ENCODE measurements at regions not wholly inside any gene's neighbourhood (a gene's known extent, or its start where the extent isn't known, plus 50 kb on each side); places are given as distances from the start of the nearest gene placed in this dataset.
"Not testable (repeated sequence)": the region's sequence is repeated elsewhere in the genome, so short reads cannot be mapped to it uniquely, and the experiment has no call there.

DNA sequence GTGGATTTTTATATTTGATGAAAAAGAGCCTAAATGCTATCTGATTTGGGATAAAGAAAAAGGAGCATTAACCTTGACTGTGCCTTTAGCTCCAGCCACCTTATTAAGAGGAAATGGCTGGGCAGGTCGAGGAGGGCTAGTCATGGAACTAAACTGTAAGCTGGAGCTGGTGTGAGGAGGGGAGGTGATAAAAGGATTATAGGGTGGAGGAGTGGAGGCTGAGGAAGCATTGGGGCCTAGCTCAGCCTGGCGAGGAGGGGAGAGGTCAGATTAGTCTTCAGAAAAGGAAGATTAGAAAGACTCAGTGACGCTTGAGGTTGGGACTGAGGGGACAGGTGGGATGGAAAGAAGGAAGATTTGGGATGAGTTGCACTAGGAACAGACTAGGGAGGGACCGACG, 222.7 kb downstream of the OTOP1 start:
- not testable (repeated sequence) for BruUV-seq (replicated peaks)

DNA sequence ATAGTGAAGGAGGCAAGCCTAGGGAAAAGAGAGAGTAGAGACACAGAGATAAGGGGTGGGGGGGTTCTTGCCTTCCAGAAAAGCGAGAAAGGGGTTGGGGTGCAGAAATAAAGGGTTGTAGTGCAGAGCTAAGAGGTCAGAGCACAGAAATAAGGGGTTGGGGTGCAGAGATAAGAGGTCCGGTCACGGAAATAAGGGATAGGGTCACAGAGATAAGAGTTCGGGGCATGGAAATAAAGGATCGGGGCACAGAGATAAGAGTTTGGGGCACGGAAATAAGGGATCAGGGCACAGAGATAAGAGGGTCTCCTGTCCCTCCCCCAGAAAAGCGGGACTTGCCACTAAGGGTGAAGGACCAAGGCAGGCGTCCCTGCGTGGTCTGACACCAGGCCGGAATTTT, 222.0 kb downstream of the OTOP1 start:
- H3K9me3 ChIP-seq (replicated peaks; ENCODE audit: control insufficient read depth, insufficient read depth, low read depth, low read length); POLR2A ChIA-PET; H3K27ac ChIP-seq (ENCODE audit: extremely low read depth, low read depth, low read length); intact Hi-C loops (cut with micrococcal nuclease); BruUV-seq (replicated peaks); H3K9ac ChIP-seq (ENCODE audit: insufficient read depth in 1 of 2, low read depth in 2 of 2, low read length in 2 of 2); H2AFZ ChIP-seq (ENCODE audit: low read depth, low read length); H3K9me1 ChIP-seq (ENCODE audit: control insufficient read depth, insufficient read depth, low read length); H4K20me1 ChIP-seq (replicated peaks; ENCODE audit: control insufficient read depth, insufficient read depth, low read length); CTCF ChIA-PET (ENCODE audit: low intra/inter-chr PET ratio); H3K4me2 ChIP-seq (ENCODE audit: insufficient read depth, low read length); H3K4me3 ChIP-seq; H3K36me3 ChIP-seq (ENCODE audit: control insufficient read depth, insufficient read depth, low read length); H3K27me3 ChIP-seq (ENCODE audit: control insufficient read depth in 2 of 2, insufficient read depth in 2 of 2, low read length in 2 of 2); H3K4me1 ChIP-seq (replicated peaks in 1 of 2; ENCODE audit: control insufficient read depth in 2 of 2, insufficient read depth in 2 of 2, low read length in 2 of 2); FAIRE-seq; H3K79me2 ChIP-seq (ENCODE audit: control insufficient read depth, insufficient read depth, low read length); ATAC-seq; TF ChIP-seq TEAD4 (CRISPR knock-in tag; IDR thresholded peaks at IDR 0.05; ENCODE audit: borderline replicate concordance); NR2C1 (IDR thresholded peaks at IDR 0.05): not testable (repeated sequence)
- DNase-seq (ENCODE audit: extremely low read depth in 1 of 4, low spot score in 3 of 4), result peak in 3 of 4 experiments; percentile 7 to 15 (median 14)
- WGBS (ENCODE audit: insufficient coverage, low coverage, missing lambda C conversion rate), result 5% methylated on average over 10 of the region's 10 CpGs
- in situ Hi-C loops (cut with MboI), result loop anchor here (10.0 kb wide), 1 partner anchor 90 kb away; no protein-coding TSS in a partner anchor
- TF ChIP-seq TEAD1 (CRISPR knock-in tag; IDR thresholded peaks at IDR 0.05), result peak in 1 of 2 experiments; percentile 51; a peak in 1 of 4 replicates
- peak; percentile 85 for TF ChIP-seq CBFA2T3 (IDR thresholded peaks at IDR 0.05)
- peak; percentile 59; the same call in 1 of the 2 replicates for TF ChIP-seq SMARCA4 (IDR thresholded peaks at IDR 0.05)
- TF ChIP-seq NCOA1 (IDR thresholded peaks at IDR 0.05; ENCODE audit: low read depth), result peak; percentile 18; the same call in 1 of the 2 replicates
- peak; percentile 81 for TF ChIP-seq CBFA2T2 (conservative IDR thresholded peaks at IDR 0.05)
- TF ChIP-seq TEAD4 (IDR thresholded peaks at IDR 0.05; ENCODE audit: low read length), result peak; percentile 37
- TF ChIP-seq NR2C1 (tag; IDR thresholded peaks at IDR 0.05), result 0 out of 2 replicates have a peak, but pooled peaks have one; percentile 41
- TF ChIP-seq KLF16 (IDR thresholded peaks at IDR 0.05), result peak; percentile 42; the same call in 1 of the 2 replicates
- 0 out of 2 replicates have a peak, but pooled peaks have one; percentile 24 for TF ChIP-seq TCF3 (CRISPR knock-in tag; IDR thresholded peaks at IDR 0.05)
- TF ChIP-seq ARID1B (IDR thresholded peaks at IDR 0.05), result peak; percentile 85
- peak; percentile 50 for TF ChIP-seq MTA2 (IDR thresholded peaks at IDR 0.05; ENCODE audit: low read depth)
- TF ChIP-seq EP300 (IDR thresholded peaks at IDR 0.05; ENCODE audit: low read length), result 0 out of 2 replicates have a peak, but pooled peaks have one; percentile 8
- peak; percentile 42; the same call in 1 of the 2 replicates for TF ChIP-seq DPF2 (IDR thresholded peaks at IDR 0.05)
- TF ChIP-seq, protein P1, sequence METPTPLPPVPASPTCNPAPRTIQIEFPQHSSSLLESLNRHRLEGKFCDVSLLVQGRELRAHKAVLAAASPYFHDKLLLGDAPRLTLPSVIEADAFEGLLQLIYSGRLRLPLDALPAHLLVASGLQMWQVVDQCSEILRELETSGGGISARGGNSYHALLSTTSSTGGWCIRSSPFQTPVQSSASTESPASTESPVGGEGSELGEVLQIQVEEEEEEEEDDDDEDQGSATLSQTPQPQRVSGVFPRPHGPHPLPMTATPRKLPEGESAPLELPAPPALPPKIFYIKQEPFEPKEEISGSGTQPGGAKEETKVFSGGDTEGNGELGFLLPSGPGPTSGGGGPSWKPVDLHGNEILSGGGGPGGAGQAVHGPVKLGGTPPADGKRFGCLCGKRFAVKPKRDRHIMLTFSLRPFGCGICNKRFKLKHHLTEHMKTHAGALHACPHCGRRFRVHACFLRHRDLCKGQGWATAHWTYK (CRISPR knock-in tag; IDR thresholded peaks at IDR 0.05), result peak; percentile 63; the same call in 1 of the 2 replicates

More for the DNA sequence above, 222.7 kb downstream of the OTOP1 start:
- H4K20me1 ChIP-seq (replicated peaks; ENCODE audit: control insufficient read depth, insufficient read depth, low read length); H3K9me3 ChIP-seq (replicated peaks; ENCODE audit: control insufficient read depth, insufficient read depth, low read depth, low read length); H3K9ac ChIP-seq (ENCODE audit: insufficient read depth in 1 of 2, low read depth in 2 of 2, low read length in 2 of 2); H3K36me3 ChIP-seq (ENCODE audit: control insufficient read depth, insufficient read depth, low read length); H3K27ac ChIP-seq (ENCODE audit: extremely low read depth, low read depth, low read length); H3K9me1 ChIP-seq (ENCODE audit: control insufficient read depth, insufficient read depth, low read length); ATAC-seq; H3K4me2 ChIP-seq (ENCODE audit: insufficient read depth, low read length); H3K4me1 ChIP-seq (replicated peaks in 1 of 2; ENCODE audit: control insufficient read depth in 2 of 2, insufficient read depth in 2 of 2, low read length in 2 of 2); H3K79me2 ChIP-seq (ENCODE audit: control insufficient read depth, insufficient read depth, low read length); H3K4me3 ChIP-seq; intact Hi-C loops (cut with micrococcal nuclease); FAIRE-seq; POLR2A ChIA-PET; H2AFZ ChIP-seq (ENCODE audit: low read depth, low read length); H3K27me3 ChIP-seq (ENCODE audit: control insufficient read depth in 2 of 2, insufficient read depth in 2 of 2, low read length in 2 of 2); CTCF ChIA-PET (ENCODE audit: low intra/inter-chr PET ratio): not testable (repeated sequence)
- DNase-seq (ENCODE audit: extremely low read depth in 1 of 4, low spot score in 3 of 4), result peak in 1 of 4 experiments; percentile 8
- 4% methylated on average over 5 of the region's 5 CpGs for WGBS (ENCODE audit: insufficient coverage, low coverage, missing lambda C conversion rate)
- TF ChIP-seq, protein P2, sequence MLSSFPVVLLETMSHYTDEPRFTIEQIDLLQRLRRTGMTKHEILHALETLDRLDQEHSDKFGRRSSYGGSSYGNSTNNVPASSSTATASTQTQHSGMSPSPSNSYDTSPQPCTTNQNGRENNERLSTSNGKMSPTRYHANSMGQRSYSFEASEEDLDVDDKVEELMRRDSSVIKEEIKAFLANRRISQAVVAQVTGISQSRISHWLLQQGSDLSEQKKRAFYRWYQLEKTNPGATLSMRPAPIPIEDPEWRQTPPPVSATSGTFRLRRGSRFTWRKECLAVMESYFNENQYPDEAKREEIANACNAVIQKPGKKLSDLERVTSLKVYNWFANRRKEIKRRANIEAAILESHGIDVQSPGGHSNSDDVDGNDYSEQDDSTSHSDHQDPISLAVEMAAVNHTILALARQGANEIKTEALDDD (IDR thresholded peaks at IDR 0.05), result peak; percentile 76
- in situ Hi-C loops (cut with MboI), result loop anchor here (10.0 kb wide), 1 partner anchor 91 kb away; no protein-coding TSS in a partner anchor

All from K562 (cell line).